GM23338 (cell line): ENCODE measurements at regions not wholly inside any gene's neighbourhood (a gene's known extent, or its start where the extent isn't known, plus 50 kb on each side); places are given as distances from the start of the nearest gene placed in this dataset.

Source experiments
- ATAC-seq: fragments of 200-7000 bp; cut with Tn5 transposase; 3 replicates; pipeline ENCODE4 v1.9.1; 2020
- DNase-seq: peaks from one replicate; pipeline ENCODE4 v3.0.0-alpha.2; 2015; ENCODE audit warnings: low spot score
- H2AFZ ChIP-seq: fragments of 200-600 bp; sonication (generic); 2 replicates; pipeline ENCODE4 v1.8.0; 2016; ENCODE audit warnings: antibody characterized with exemption, mild to moderate bottlenecking, moderate library complexity
- H3F3A ChIP-seq: fragments of 200-600 bp; sonication (generic); replicated peaks from 2 replicates; pipeline ENCODE4 v1.8.0; 2017; ENCODE audit warnings: antibody characterized with exemption, mixed run types, low read depth
- H3K27ac ChIP-seq: fragments of 200-600 bp; sonication (generic); 2 replicates; pipeline ENCODE4 v1.6.1; 2016; ENCODE audit warnings: low read depth
- H3K27me3 ChIP-seq: fragments of 200-600 bp; sonication (generic); 2 replicates; pipeline ENCODE4 v1.8.0; 2016; ENCODE audit warnings: mild to moderate bottlenecking, mixed run types, moderate library complexity; ENCODE audit not compliant: insufficient read depth
- H3K36me3 ChIP-seq: fragments of 200-600 bp; sonication (generic); 2 replicates; pipeline ENCODE4 v1.8.0; 2016; ENCODE audit warnings: mild to moderate bottlenecking; ENCODE audit not compliant: insufficient read depth
- H3K4me1 ChIP-seq: fragments of 200-600 bp; sonication (generic); 2 replicates; pipeline ENCODE4 v1.8.0; 2016; ENCODE audit warnings: mild to moderate bottlenecking, moderate library complexity; ENCODE audit not compliant: insufficient read depth
- H3K4me2 ChIP-seq: fragments of 200-600 bp; sonication (generic); 2 replicates; pipeline ENCODE4 v1.7.1; 2017; ENCODE audit warnings: mixed run types
- H3K4me3 ChIP-seq: fragments of 200-600 bp; sonication (generic); 2 replicates; pipeline ENCODE4 v1.6.1; 2016; ENCODE audit warnings: mixed run types
- H3K79me2 ChIP-seq: fragments of 200-600 bp; sonication (generic); replicated peaks from 2 replicates; pipeline ENCODE4 v1.8.0; 2017; ENCODE audit warnings: mild to moderate bottlenecking; ENCODE audit not compliant: insufficient read depth
- H3K9me2 ChIP-seq: fragments of 200-600 bp; sonication (generic); 2 replicates; pipeline ENCODE4 v1.8.0; 2017; ENCODE audit not compliant: insufficient read depth
- H4K20me1 ChIP-seq: fragments of 200-600 bp; sonication (generic); replicated peaks from 2 replicates; pipeline ENCODE4 v1.8.0; 2017; ENCODE audit warnings: mild to moderate bottlenecking; ENCODE audit not compliant: insufficient read depth
- H3K27ac Mint-ChIP-seq: 2 replicates; pipeline ENCODE4 v1.8.0; 2020; ENCODE audit warnings: inconsistent platforms, mild to moderate bottlenecking, moderate library complexity, mixed read lengths
- H3K27me3 Mint-ChIP-seq: 3 replicates; pipeline ENCODE4 v1.8.0; 2022; ENCODE audit warnings: low read depth, mild to moderate bottlenecking, moderate library complexity, mixed read lengths, inconsistent platforms; ENCODE audit not compliant: insufficient read depth, poor library complexity
- H3K36me3 Mint-ChIP-seq: 3 replicates; pipeline ENCODE4 v1.8.0; 2021; ENCODE audit warnings: low read depth, mild to moderate bottlenecking, inconsistent platforms, moderate library complexity, mixed read lengths
- H3K4me1 Mint-ChIP-seq: 3 replicates; pipeline ENCODE4 v1.8.0; 2020; ENCODE audit warnings: mild to moderate bottlenecking, inconsistent platforms, mixed read lengths
- H3K4me3 Mint-ChIP-seq: 3 replicates; pipeline ENCODE4 v1.8.0; 2021; ENCODE audit warnings: moderate library complexity, mild to moderate bottlenecking, inconsistent platforms, mixed read lengths
- H3K9me3 Mint-ChIP-seq: 3 replicates; pipeline ENCODE4 v1.8.0; 2020; ENCODE audit warnings: moderate library complexity, mild to moderate bottlenecking, inconsistent platforms, mixed read lengths
- CREB1 ChIP-seq: fragments of 250-450 bp; sonication (Bioruptor Pico); IDR thresholded peaks from 2 replicates; pipeline ENCODE4 v1.5.0; 2020; ENCODE audit warnings: low read depth, mild to moderate bottlenecking, moderate library complexity
- CTCF ChIP-seq, 2 experiments: fragments of 200-600 bp in 1 of 2; sonication (generic) in 1 of 2; conservative IDR thresholded peaks; 2 replicates each; pipeline versions ENCODE4 v1.5.1 to v1.6.1; 2016 to 2017; ENCODE audit warnings: antibody characterized with exemption in 2 of 2, low read depth in 2 of 2, mild to moderate bottlenecking in 2 of 2, moderate library complexity in 1 of 2
- ETS1 ChIP-seq: IDR thresholded peaks from 2 replicates; pipeline ENCODE4 v1.6.1; 2016; ENCODE audit warnings: antibody characterized with exemption
- EZH2 ChIP-seq: fragments of 200-600 bp; sonication (generic); IDR thresholded peaks from one replicate; pipeline ENCODE4 v1.8.0; 2017; ENCODE audit warnings: antibody characterized with exemption, mild to moderate bottlenecking, low read depth; ENCODE audit not compliant: unreplicated experiment
- EZH2phosphoT487 ChIP-seq: fragments of 200-600 bp; sonication (generic); IDR thresholded peaks from one replicate; pipeline ENCODE4 v1.8.1; 2018; ENCODE audit warnings: antibody characterized with exemption; ENCODE audit not compliant: unreplicated experiment
- NANOG ChIP-seq: IDR thresholded peaks from 2 replicates; pipeline ENCODE4 v1.6.1; 2016; ENCODE audit warnings: antibody characterized with exemption, borderline replicate concordance
- REST ChIP-seq: IDR thresholded peaks from one replicate; pipeline ENCODE4 v1.6.1; 2018; ENCODE audit warnings: antibody characterized with exemption; ENCODE audit not compliant: unreplicated experiment
- STAT1 ChIP-seq: IDR thresholded peaks from one replicate; pipeline ENCODE4 v1.6.1; 2016; ENCODE audit warnings: antibody characterized with exemption; ENCODE audit not compliant: unreplicated experiment
- ZNF114 ChIP-seq: fragments of 250-450 bp; sonication (Bioruptor Pico); IDR thresholded peaks from 2 replicates; pipeline ENCODE4 v1.5.0; 2020; ENCODE audit warnings: mild to moderate bottlenecking, moderate library complexity
- ZNF331 ChIP-seq: fragments of 250-450 bp; sonication (Bioruptor Pico); IDR thresholded peaks from 2 replicates; pipeline ENCODE4 v1.5.0; 2020; ENCODE audit warnings: low read depth, mild to moderate bottlenecking, moderate library complexity
- ZNF462 ChIP-seq: fragments of 250-450 bp; sonication (Bioruptor Pico); IDR thresholded peaks from 2 replicates; pipeline ENCODE4 v1.5.0; 2020; ENCODE audit warnings: mild to moderate bottlenecking, moderate library complexity

- TF ChIP-seq ETS1 (no peak), ZNF331 (CRISPR knock-in tag) (no peak), ZNF114 (no peak), CTCF (conservative IDR thresholded peaks at IDR 0.05; ENCODE audit: low read depth in 2 of 2) (no peak), STAT1 (no peak), REST (no peak), NANOG (no peak)
These were observed 423.0 kb downstream of the NEBL start (continued) for GRCh38 chr10:20474064-20474463.

GRCh38 chr10:20473023-20473760 is 423.9 kb downstream of the NEBL start:
- Mint-ChIP-seq H3K36me3 (no peaks in the 10 kb centered on the region; the same call in 2 of the 3 replicates), H3K27ac (no peak overlapping the region), H3K9me3 (peaks cover 4% of the 10 kb centered on the region; the same call in 1 of the 3 replicates)
- no peak for TF ChIP-seq CREB1 (CRISPR knock-in tag)
- no peak for TF ChIP-seq ZNF462 (CRISPR knock-in tag)
- TF ChIP-seq ZNF331 (CRISPR knock-in tag) = no peak
- no peak for TF ChIP-seq STAT1
- no peak for TF ChIP-seq EZH2phosphoT487
- TF ChIP-seq EZH2 = no peak

More at GRCh38 chr10:20473023-20473760, 423.9 kb downstream of the NEBL start:
- Histone ChIP-seq H3K79me2 (no peaks in the 10 kb centered on the region), H3K4me2 (no peak overlapping the region), H3K4me3 (no peak overlapping the region), H3K4me1 (no peaks in the 10 kb centered on the region), H3K27me3 (no peaks in the 10 kb centered on the region), H3K9me2 (peaks cover 4% of the 10 kb centered on the region; the same call in 1 of the 2 replicates), H3F3A (no peaks in the 10 kb centered on the region), H3K36me3 (no peaks in the 10 kb centered on the region), H3K27ac (no peak overlapping the region), H2AFZ (no peak overlapping the region), H4K20me1 (no peaks in the 10 kb centered on the region)
- Mint-ChIP-seq H3K27me3 (peaks cover 2% of the 10 kb centered on the region), H3K4me3 (no peak overlapping the region), H3K4me1 (no peaks in the 10 kb centered on the region)
- ATAC-seq (no peak), DNase-seq (no peak)
